ENCODE measurements at regions not wholly inside any gene's neighbourhood (a gene's known extent, or its start where the extent isn't known, plus 50 kb on each side); places are given as distances from the start of the nearest gene placed in this dataset.

- TF ChIP-seq EZH2phosphoT487 (IDR thresholded peaks at IDR 0.05; ENCODE audit: low read depth) (no peak), CTCF (IDR thresholded peaks at IDR 0.05; ENCODE audit: low read depth, low read length) (no peak)
- no peak overlapping the region for H3K4me2 ChIP-seq (ENCODE audit: low read length)
- no peaks in the 10 kb centered on the region for H3K79me2 ChIP-seq (ENCODE audit: low read length)
- no peaks in the 10 kb centered on the region for H3K36me3 ChIP-seq (replicated peaks; ENCODE audit: low read depth, low read length)
- peaks cover 11% of the 10 kb centered on the region for H3K27me3 ChIP-seq (ENCODE audit: low read depth, low read length)
- no peaks in the 10 kb centered on the region for H4K20me1 ChIP-seq (ENCODE audit: insufficient read depth, low read length)
- H3K9ac ChIP-seq (ENCODE audit: low read length), result no peak overlapping the region
- H3K4me1 ChIP-seq (ENCODE audit: low read length), result peaks cover 8% of the 10 kb centered on the region
- H2AFZ ChIP-seq (ENCODE audit: low read depth, low read length), result no peak overlapping the region
- no peak overlapping the region for H3K4me3 ChIP-seq (ENCODE audit: low read length)
- H3K9me3 ChIP-seq (ENCODE audit: insufficient read depth, low read length), result no peaks in the 10 kb centered on the region
- no peak overlapping the region for H3K27ac ChIP-seq (ENCODE audit: low read length)
Observed at GRCh38 chr10:69733791-69734261, 67.9 kb upstream of the COL13A1 start.

- Histone ChIP-seq H3K27me3 (ENCODE audit: low read depth, low read length) (peaks cover 11% of the 10 kb centered on the region), H3K9me3 (ENCODE audit: insufficient read depth, low read length) (no peaks in the 10 kb centered on the region), H2AFZ (ENCODE audit: low read depth, low read length) (no peak overlapping the region), H3K9ac (ENCODE audit: low read length) (no peak overlapping the region), H4K20me1 (ENCODE audit: insufficient read depth, low read length) (no peaks in the 10 kb centered on the region), H3K4me1 (ENCODE audit: low read length) (peaks cover 8% of the 10 kb centered on the region), H3K4me2 (ENCODE audit: low read length) (peak overlapping the region; percentile 3; the same call in 1 of the 2 replicates), H3K27ac (ENCODE audit: low read length) (no peak overlapping the region), H3K79me2 (ENCODE audit: low read length) (no peaks in the 10 kb centered on the region), H3K36me3 (replicated peaks; ENCODE audit: low read depth, low read length) (no peaks in the 10 kb centered on the region), H3K4me3 (ENCODE audit: low read length) (no peak overlapping the region)
- TF ChIP-seq EZH2phosphoT487 (IDR thresholded peaks at IDR 0.05; ENCODE audit: low read depth), result no peak
- no peak for TF ChIP-seq CTCF (IDR thresholded peaks at IDR 0.05; ENCODE audit: low read depth, low read length)
Observed at GRCh38 chr10:69734416-69734796, 67.3 kb upstream of the COL13A1 start.

- no peak overlapping the region for H3K4me3 ChIP-seq (ENCODE audit: low read length)
- H3K36me3 ChIP-seq (replicated peaks; ENCODE audit: low read depth, low read length), result no peaks in the 10 kb centered on the region
- no peaks in the 10 kb centered on the region for H3K9me3 ChIP-seq (ENCODE audit: insufficient read depth, low read length)
- H3K79me2 ChIP-seq (ENCODE audit: low read length), result no peaks in the 10 kb centered on the region
- H3K4me1 ChIP-seq (ENCODE audit: low read length), result peaks cover 8% of the 10 kb centered on the region
- no peak overlapping the region for H3K9ac ChIP-seq (ENCODE audit: low read length)
- H2AFZ ChIP-seq (ENCODE audit: low read depth, low read length), result no peak overlapping the region
- peak overlapping the region; percentile 3; the same call in 1 of the 2 replicates for H3K4me2 ChIP-seq (ENCODE audit: low read length)
- H3K27me3 ChIP-seq (ENCODE audit: low read depth, low read length), result peaks cover 11% of the 10 kb centered on the region
- H4K20me1 ChIP-seq (ENCODE audit: insufficient read depth, low read length), result no peaks in the 10 kb centered on the region
- H3K27ac ChIP-seq (ENCODE audit: low read length), result no peak overlapping the region
- TF ChIP-seq CTCF (IDR thresholded peaks at IDR 0.05; ENCODE audit: low read depth, low read length) (no peak), EZH2phosphoT487 (IDR thresholded peaks at IDR 0.05; ENCODE audit: low read depth) (no peak)
Observed at GRCh38 chr10:69734797-69735468, 66.8 kb upstream of the COL13A1 start.

GRCh38 chr10:69736886-69737641 lies 64.6 kb upstream of the COL13A1 start:
- H3K27me3 ChIP-seq (ENCODE audit: low read depth, low read length), result peaks cover 16% of the 10 kb centered on the region
- H3K9ac ChIP-seq (ENCODE audit: low read length), result no peak overlapping the region
- H3K79me2 ChIP-seq (ENCODE audit: low read length), result no peaks in the 10 kb centered on the region
- no peak overlapping the region for H3K4me3 ChIP-seq (ENCODE audit: low read length)
- peaks cover 8% of the 10 kb centered on the region for H3K4me1 ChIP-seq (ENCODE audit: low read length)
- no peaks in the 10 kb centered on the region for H3K9me3 ChIP-seq (ENCODE audit: insufficient read depth, low read length)
- no peak overlapping the region for H2AFZ ChIP-seq (ENCODE audit: low read depth, low read length)
- no peaks in the 10 kb centered on the region for H3K36me3 ChIP-seq (replicated peaks; ENCODE audit: low read depth, low read length)
- H4K20me1 ChIP-seq (ENCODE audit: insufficient read depth, low read length), result no peaks in the 10 kb centered on the region
- no peak overlapping the region for H3K4me2 ChIP-seq (ENCODE audit: low read length)
- TF ChIP-seq CTCF (IDR thresholded peaks at IDR 0.05; ENCODE audit: low read depth, low read length), result no peak
- TF ChIP-seq EZH2phosphoT487 (IDR thresholded peaks at IDR 0.05; ENCODE audit: low read depth), result no peak
- no peak overlapping the region for H3K27ac ChIP-seq (ENCODE audit: low read length)
